Mucosa of rectum (tissue), 2 donors: ENCODE measurements at regions not wholly inside any gene's neighbourhood (a gene's known extent, or its start where the extent isn't known, plus 50 kb on each side); places are given as distances from the start of the nearest gene placed in this dataset.

Experiments used
- H3K27ac ChIP-seq, 2 donors: one replicate each; pipeline ENCODE4 v1.7.0; 2013; ENCODE audit warnings: inconsistent platforms in 2 of 2, low read depth in 2 of 2, low read length in 2 of 2
- H3K27me3 ChIP-seq, 2 donors: one replicate each; pipeline ENCODE4 v1.7.0; 2013; ENCODE audit warnings: low read length in 2 of 2; ENCODE audit not compliant: control insufficient read depth in 2 of 2, insufficient read depth in 2 of 2
- H3K36me3 ChIP-seq, 2 donors: one replicate each; pipeline ENCODE4 v1.7.0; 2013; ENCODE audit warnings: low read length in 2 of 2; ENCODE audit not compliant: control insufficient read depth in 2 of 2, insufficient read depth in 2 of 2
- H3K4me1 ChIP-seq, 2 donors: one replicate each; pipeline ENCODE4 v1.7.0; 2013; ENCODE audit warnings: low read length in 2 of 2, mild to moderate bottlenecking in 1 of 2; ENCODE audit not compliant: control insufficient read depth in 2 of 2, insufficient read depth in 2 of 2
- H3K4me3 ChIP-seq, 2 donors: one replicate each; pipeline ENCODE4 v1.7.0; 2013; ENCODE audit warnings: low read length in 2 of 2
- H3K9ac ChIP-seq, 2 donors: one replicate each; pipeline ENCODE4 v1.7.0; 2013; ENCODE audit warnings: low read length in 2 of 2, low read depth in 1 of 2, mild to moderate bottlenecking in 1 of 2
- H3K9me3 ChIP-seq, 2 donors: one replicate each; pipeline ENCODE4 v1.7.0; 2013; ENCODE audit warnings: low read length in 2 of 2; ENCODE audit not compliant: control insufficient read depth in 2 of 2
- donor health status: healthy.
- donor health status: Normal muscosa, but diverticular disease.

GRCh38 chr2:181178823-181179412, 198.5 kb downstream of the UBE2E3 start:
- H3K27ac ChIP-seq = no peak overlapping the region
- no peaks in the 10 kb centered on the region for H3K36me3 ChIP-seq
- H3K27me3 ChIP-seq = no peaks in the 10 kb centered on the region
- H3K4me3 ChIP-seq = no peak overlapping the region
- H3K9me3 ChIP-seq = no peaks in the 10 kb centered on the region
- H3K4me1 ChIP-seq = no peaks in the 10 kb centered on the region
- H3K9ac ChIP-seq = no peak overlapping the region

GRCh38 chr2:181183878-181184542, 203.6 kb downstream of the UBE2E3 start:
- Histone ChIP-seq H3K27me3 (no peaks in the 10 kb centered on the region), H3K9me3 (no peaks in the 10 kb centered on the region), H3K9ac (no peak overlapping the region)

DNA sequence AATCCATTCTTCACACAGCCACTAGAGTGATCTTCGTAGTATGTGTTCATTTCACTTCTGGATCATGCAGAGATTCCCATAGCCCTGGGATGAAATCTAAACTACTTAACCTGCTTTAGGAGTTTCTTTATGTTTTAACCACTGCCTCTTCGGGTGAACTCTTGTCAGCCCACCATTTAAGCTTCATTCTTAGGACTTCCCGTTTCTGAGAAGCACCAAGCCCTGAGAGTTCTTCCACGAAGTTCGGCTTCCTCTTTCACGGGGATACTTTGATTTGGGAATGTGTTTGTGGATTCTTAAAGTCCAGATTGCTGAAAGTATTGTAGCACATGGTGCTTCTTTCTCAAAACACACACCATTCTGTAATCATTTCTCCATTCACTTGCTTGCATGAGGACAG, 205.0 kb downstream of the UBE2E3 start:
- H3K9ac ChIP-seq = no peak overlapping the region
- no peak overlapping the region for H3K4me3 ChIP-seq
- no peaks in the 10 kb centered on the region for H3K4me1 ChIP-seq
- H3K9me3 ChIP-seq = no peaks in the 10 kb centered on the region
- no peaks in the 10 kb centered on the region for H3K36me3 ChIP-seq
- no peak overlapping the region for H3K27ac ChIP-seq
- H3K27me3 ChIP-seq = no peaks in the 10 kb centered on the region

More at GRCh38 chr2:181183878-181184542, 203.6 kb downstream of the UBE2E3 start:
- no peaks in the 10 kb centered on the region for H3K36me3 ChIP-seq
- H3K4me1 ChIP-seq = no peaks in the 10 kb centered on the region
- H3K4me3 ChIP-seq = no peak overlapping the region
- no peak overlapping the region for H3K27ac ChIP-seq

DNA sequence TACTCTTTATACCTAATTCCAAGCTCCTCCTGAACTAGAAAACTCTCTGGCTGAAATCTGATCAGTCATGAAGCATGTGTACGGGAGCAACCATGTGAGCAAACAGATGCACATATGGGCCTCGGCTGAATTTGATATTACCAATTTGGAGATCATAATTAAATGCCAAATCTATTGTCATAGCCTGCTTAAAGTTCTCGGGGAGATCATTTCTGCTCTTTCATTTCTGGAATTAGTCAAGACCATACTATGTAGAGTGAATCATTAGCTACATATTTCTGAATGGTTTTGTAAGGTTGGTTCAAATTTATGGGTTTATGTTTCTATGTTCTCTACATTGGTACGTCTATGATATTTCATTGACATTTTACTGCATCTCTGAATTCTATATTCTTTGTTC, 205.5 kb downstream of the UBE2E3 start:
- Histone ChIP-seq H3K36me3 (no peaks in the 10 kb centered on the region), H3K27me3 (no peaks in the 10 kb centered on the region), H3K9me3 (no peaks in the 10 kb centered on the region), H3K4me1 (no peaks in the 10 kb centered on the region), H3K27ac (no peak overlapping the region), H3K9ac (no peak overlapping the region), H3K4me3 (no peak overlapping the region)

DNA sequence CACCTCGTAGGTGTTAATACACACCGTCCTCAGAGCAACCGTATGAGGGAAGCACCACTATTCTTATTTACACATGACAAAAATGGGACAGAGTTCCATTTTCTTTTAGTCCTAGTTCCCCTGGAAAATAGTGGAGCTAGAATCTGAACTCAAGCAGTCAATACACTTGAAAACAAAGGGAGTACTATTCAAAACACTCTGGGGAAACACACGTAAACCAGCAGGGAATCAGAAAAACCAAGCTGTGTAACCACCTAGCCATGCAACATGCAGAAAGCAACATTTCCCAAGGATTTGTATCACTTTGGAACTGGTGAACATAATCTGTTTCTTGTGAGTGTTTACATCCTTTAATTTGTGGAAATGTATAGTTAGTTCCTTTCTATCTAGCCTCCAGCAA, 208.2 kb downstream of the UBE2E3 start:
- no peaks in the 10 kb centered on the region for H3K4me1 ChIP-seq
- H3K4me3 ChIP-seq = no peak overlapping the region
- no peak overlapping the region for H3K27ac ChIP-seq
- H3K9ac ChIP-seq = no peak overlapping the region
- no peaks in the 10 kb centered on the region for H3K9me3 ChIP-seq
- no peaks in the 10 kb centered on the region for H3K27me3 ChIP-seq
- H3K36me3 ChIP-seq = no peaks in the 10 kb centered on the region

- no peaks in the 10 kb centered on the region for H3K36me3 ChIP-seq
- H3K27me3 ChIP-seq = no peaks in the 10 kb centered on the region
- H3K4me1 ChIP-seq = no peaks in the 10 kb centered on the region
- H3K9ac ChIP-seq = no peak overlapping the region
- H3K27ac ChIP-seq = no peak overlapping the region
- H3K4me3 ChIP-seq = no peak overlapping the region
- no peaks in the 10 kb centered on the region for H3K9me3 ChIP-seq
Observed at GRCh38 chr2:181189951-181190350, 209.5 kb downstream of the UBE2E3 start.

GRCh38 chr2:181190711-181191110, 210.3 kb downstream of the UBE2E3 start:
- H3K36me3 ChIP-seq = no peaks in the 10 kb centered on the region
- no peak overlapping the region for H3K4me3 ChIP-seq
- H3K9me3 ChIP-seq = no peaks in the 10 kb centered on the region
- H3K27me3 ChIP-seq = no peaks in the 10 kb centered on the region
- no peaks in the 10 kb centered on the region for H3K4me1 ChIP-seq
- H3K27ac ChIP-seq = no peak overlapping the region
- H3K9ac ChIP-seq = no peak overlapping the region

GRCh38 chr2:181193550-181193949, 213.1 kb downstream of the UBE2E3 start:
- Histone ChIP-seq H3K4me1 (no peaks in the 10 kb centered on the region), H3K27me3 (no peaks in the 10 kb centered on the region), H3K9ac (no peak overlapping the region), H3K36me3 (no peaks in the 10 kb centered on the region), H3K4me3 (no peak overlapping the region), H3K27ac (no peak overlapping the region), H3K9me3 (no peaks in the 10 kb centered on the region)

GRCh38 chr2:181196401-181196800, 216.0 kb downstream of the UBE2E3 start:
- Histone ChIP-seq H3K4me1 (no peaks in the 10 kb centered on the region), H3K27me3 (no peaks in the 10 kb centered on the region), H3K4me3 (no peak overlapping the region), H3K9ac (no peak overlapping the region), H3K36me3 (no peaks in the 10 kb centered on the region), H3K27ac (no peak overlapping the region), H3K9me3 (no peaks in the 10 kb centered on the region)

DNA sequence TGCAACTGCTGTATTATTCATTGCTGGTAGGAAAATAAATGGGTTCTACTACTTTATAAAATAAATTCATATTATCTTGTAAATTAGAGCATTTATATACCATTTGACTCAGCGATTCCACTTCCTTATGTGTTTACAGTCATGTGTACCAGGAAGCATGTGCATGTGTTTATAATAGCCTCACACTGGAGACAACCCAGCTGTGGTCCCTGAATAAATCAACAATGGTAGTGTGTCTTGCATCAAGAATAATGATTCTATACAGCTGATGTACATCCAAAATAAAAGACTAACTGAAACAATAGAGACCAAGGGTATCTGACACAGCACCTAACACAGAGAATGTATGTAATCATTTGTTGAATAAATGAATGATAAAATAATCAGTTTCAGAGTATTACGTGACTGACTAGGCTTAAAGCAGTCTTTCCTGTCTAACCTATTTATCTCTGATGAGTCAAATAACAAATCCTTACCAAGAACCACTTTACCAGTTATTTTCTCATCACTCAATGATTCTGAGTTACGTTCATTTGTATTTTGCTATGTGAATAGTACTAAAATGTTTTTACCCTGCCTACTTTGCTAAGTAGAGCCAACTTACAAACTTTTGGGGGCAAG, 216.8 kb downstream of the UBE2E3 start:
- H3K9me3 ChIP-seq = no peaks in the 10 kb centered on the region

More for the DNA sequence above, 216.8 kb downstream of the UBE2E3 start:
- no peak overlapping the region for H3K9ac ChIP-seq
- no peaks in the 10 kb centered on the region for H3K27me3 ChIP-seq
- no peaks in the 10 kb centered on the region for H3K36me3 ChIP-seq
- no peak overlapping the region for H3K4me3 ChIP-seq
- H3K4me1 ChIP-seq = no peaks in the 10 kb centered on the region
- H3K27ac ChIP-seq = no peak overlapping the region
